ENCODE measurements at regions not wholly inside any gene's neighbourhood (a gene's known extent, or its start where the extent isn't known, plus 50 kb on each side); places are given as distances from the start of the nearest gene placed in this dataset.

DNA sequence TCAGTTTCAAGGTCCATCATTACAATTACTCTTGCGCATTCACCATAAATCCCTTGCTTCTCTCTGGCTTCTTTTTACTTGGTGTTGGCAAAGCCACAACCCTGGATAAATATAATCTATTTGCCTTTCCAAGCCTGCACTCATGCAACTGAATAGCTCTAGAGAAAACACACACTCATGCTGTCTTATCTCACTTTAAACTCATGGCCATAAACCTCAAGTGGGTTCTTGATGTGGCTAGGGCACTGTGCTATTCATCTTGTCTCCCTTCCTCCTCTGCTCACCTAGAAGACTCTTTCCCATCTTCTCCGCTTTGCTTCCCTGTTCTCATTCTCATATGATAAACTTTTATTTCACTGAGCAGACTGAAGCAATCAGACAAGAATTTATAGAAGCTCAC, 165.4 kb upstream of the MTPN start:
- no peaks in the 10 kb centered on the region for H3K79me1 ChIP-seq (ENCODE audit: low read depth in 1 of 2, low read length in 2 of 2)
- no peaks in the 10 kb centered on the region; the same call in 1 of the 2 replicates for H3K27me3 ChIP-seq (ENCODE audit: control insufficient read depth, insufficient read depth, low read length)
- H2AK9ac ChIP-seq (replicated peaks; ENCODE audit: low read depth, low read length, poor library complexity), result no peak overlapping the region
- H3K9ac ChIP-seq (ENCODE audit: low read depth, low read length), result no peak overlapping the region
- DNase-seq (no peak), ATAC-seq (ENCODE audit: low read depth) (no peak)
- no peak overlapping the region for H3K27ac ChIP-seq (ENCODE audit: insufficient read depth, low read length)
- intact Hi-C loops (cut with micrococcal nuclease) (no loop called here), in situ Hi-C loops (cut with MboI; ENCODE audit: low sequenced_read_pairs) (no loop called here), dilution Hi-C loops (cut with HindIII; ENCODE audit: low sequenced_read_pairs, unreplicated experiment) (no loop called here)
- H4K5ac ChIP-seq (ENCODE audit: low read depth, low read length), result no peak overlapping the region
- no peak overlapping the region for H3K4me3 ChIP-seq (ENCODE audit: insufficient read depth, low read depth, low read length)
- H4K8ac ChIP-seq (ENCODE audit: low read depth in 2 of 2, low read length in 2 of 2), result no peak overlapping the region
- H2BK120ac ChIP-seq (ENCODE audit: low read depth, low read length), result no peak overlapping the region
- H3K4ac ChIP-seq (ENCODE audit: low read depth, low read length), result no peak overlapping the region
- no peak overlapping the region for H2AFZ ChIP-seq (replicated peaks; ENCODE audit: low read length, poor library complexity)
- CTCF ChIA-PET, result no interaction called here
- POLR2A ChIA-PET (ENCODE audit: unreplicated experiment), result no interaction called here
- H3K23ac ChIP-seq (ENCODE audit: low read depth, low read length), result no peak overlapping the region
- 67% methylated on average over 1 of the region's 2 CpGs; no CpG with 5 or more reads in 1 of the 2 experiments for WGBS, 2 experiments (ENCODE audit: extremely low coverage in 2 of 2, insufficient read length in 1 of 2)
- H3K4me2 ChIP-seq (ENCODE audit: low read depth, low read length), result no peak overlapping the region
- H2BK20ac ChIP-seq (ENCODE audit: low read depth, low read length), result no peak overlapping the region
- H4K91ac ChIP-seq (ENCODE audit: insufficient read depth, low read depth, low read length), result no peak overlapping the region
- H3K9me3 ChIP-seq (ENCODE audit: control insufficient read depth, insufficient read depth, low read length), result no peaks in the 10 kb centered on the region
- no peak overlapping the region for H3K14ac ChIP-seq (replicated peaks; ENCODE audit: low read depth, low read length)
- H3K4me1 ChIP-seq (ENCODE audit: control insufficient read depth, insufficient read depth, low read length), result no peaks in the 10 kb centered on the region
- no peaks in the 10 kb centered on the region for H3K36me3 ChIP-seq (ENCODE audit: control insufficient read depth, insufficient read depth, low read length)
- H3K18ac ChIP-seq (ENCODE audit: low read depth, low read length), result no peak overlapping the region
- no peaks in the 10 kb centered on the region for H4K20me1 ChIP-seq (ENCODE audit: insufficient read depth, low read length)
- H2AK5ac ChIP-seq (ENCODE audit: low read depth, low read length), result no peak overlapping the region
- TF ChIP-seq CEBPB (IDR thresholded peaks at IDR 0.05; ENCODE audit: low read depth, low read length), result no peak
- TF ChIP-seq BHLHE40 (IDR thresholded peaks at IDR 0.05; ENCODE audit: low read depth, low read length), result no peak
- no peak for TF ChIP-seq RCOR1 (IDR thresholded peaks at IDR 0.05; ENCODE audit: insufficient replicate concordance, low read length)
- TF ChIP-seq MAZ (IDR thresholded peaks at IDR 0.05; ENCODE audit: borderline replicate concordance, low read depth, low read length), result no peak
- no peak for TF ChIP-seq RAD21 (IDR thresholded peaks at IDR 0.05; ENCODE audit: low read length)
- TF ChIP-seq SMC3 (IDR thresholded peaks at IDR 0.05; ENCODE audit: low read depth, low read length), result no peak
- no peak for TF ChIP-seq FOS (IDR thresholded peaks at IDR 0.05; ENCODE audit: low read depth, low read length)
- TF ChIP-seq, protein P1, sequence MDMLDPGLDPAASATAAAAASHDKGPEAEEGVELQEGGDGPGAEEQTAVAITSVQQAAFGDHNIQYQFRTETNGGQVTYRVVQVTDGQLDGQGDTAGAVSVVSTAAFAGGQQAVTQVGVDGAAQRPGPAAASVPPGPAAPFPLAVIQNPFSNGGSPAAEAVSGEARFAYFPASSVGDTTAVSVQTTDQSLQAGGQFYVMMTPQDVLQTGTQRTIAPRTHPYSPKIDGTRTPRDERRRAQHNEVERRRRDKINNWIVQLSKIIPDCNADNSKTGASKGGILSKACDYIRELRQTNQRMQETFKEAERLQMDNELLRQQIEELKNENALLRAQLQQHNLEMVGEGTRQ (IDR thresholded peaks at IDR 0.05; ENCODE audit: low read depth, low read length), result no peak
- no peak for TF ChIP-seq NFE2L2 (IDR thresholded peaks at IDR 0.05; ENCODE audit: low read depth, low read length)
- TF ChIP-seq, protein P2, sequence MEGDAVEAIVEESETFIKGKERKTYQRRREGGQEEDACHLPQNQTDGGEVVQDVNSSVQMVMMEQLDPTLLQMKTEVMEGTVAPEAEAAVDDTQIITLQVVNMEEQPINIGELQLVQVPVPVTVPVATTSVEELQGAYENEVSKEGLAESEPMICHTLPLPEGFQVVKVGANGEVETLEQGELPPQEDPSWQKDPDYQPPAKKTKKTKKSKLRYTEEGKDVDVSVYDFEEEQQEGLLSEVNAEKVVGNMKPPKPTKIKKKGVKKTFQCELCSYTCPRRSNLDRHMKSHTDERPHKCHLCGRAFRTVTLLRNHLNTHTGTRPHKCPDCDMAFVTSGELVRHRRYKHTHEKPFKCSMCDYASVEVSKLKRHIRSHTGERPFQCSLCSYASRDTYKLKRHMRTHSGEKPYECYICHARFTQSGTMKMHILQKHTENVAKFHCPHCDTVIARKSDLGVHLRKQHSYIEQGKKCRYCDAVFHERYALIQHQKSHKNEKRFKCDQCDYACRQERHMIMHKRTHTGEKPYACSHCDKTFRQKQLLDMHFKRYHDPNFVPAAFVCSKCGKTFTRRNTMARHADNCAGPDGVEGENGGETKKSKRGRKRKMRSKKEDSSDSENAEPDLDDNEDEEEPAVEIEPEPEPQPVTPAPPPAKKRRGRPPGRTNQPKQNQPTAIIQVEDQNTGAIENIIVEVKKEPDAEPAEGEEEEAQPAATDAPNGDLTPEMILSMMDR (conservative IDR thresholded peaks at IDR 0.05; ENCODE audit: low read depth, low read length), result no peak
- TF ChIP-seq CHD1 (IDR thresholded peaks at IDR 0.05; ENCODE audit: low read depth, low read length), result no peak
- TF ChIP-seq, protein P3, sequence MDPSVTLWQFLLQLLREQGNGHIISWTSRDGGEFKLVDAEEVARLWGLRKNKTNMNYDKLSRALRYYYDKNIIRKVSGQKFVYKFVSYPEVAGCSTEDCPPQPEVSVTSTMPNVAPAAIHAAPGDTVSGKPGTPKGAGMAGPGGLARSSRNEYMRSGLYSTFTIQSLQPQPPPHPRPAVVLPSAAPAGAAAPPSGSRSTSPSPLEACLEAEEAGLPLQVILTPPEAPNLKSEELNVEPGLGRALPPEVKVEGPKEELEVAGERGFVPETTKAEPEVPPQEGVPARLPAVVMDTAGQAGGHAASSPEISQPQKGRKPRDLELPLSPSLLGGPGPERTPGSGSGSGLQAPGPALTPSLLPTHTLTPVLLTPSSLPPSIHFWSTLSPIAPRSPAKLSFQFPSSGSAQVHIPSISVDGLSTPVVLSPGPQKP (IDR thresholded peaks at IDR 0.05; ENCODE audit: borderline replicate concordance, low read depth, low read length), result no peak
- TF ChIP-seq POLR2A (IDR thresholded peaks at IDR 0.05; ENCODE audit: low read depth, low read length), result no peak
- TF ChIP-seq MAFK (IDR thresholded peaks at IDR 0.05; ENCODE audit: low read depth, low read length), result no peak
- TF ChIP-seq MXI1 (IDR thresholded peaks at IDR 0.05; ENCODE audit: borderline replicate concordance, low read depth, low read length), result no peak
- H2BK15ac ChIP-seq (ENCODE audit: low read depth, low read length), result no peak overlapping the region
- no peak overlapping the region for H2BK5ac ChIP-seq (ENCODE audit: low read depth, low read length, poor library complexity, severe bottlenecking)
- H3K9me1 ChIP-seq (ENCODE audit: insufficient read depth, low read length), result no peaks in the 10 kb centered on the region
- no TSS peak for BruUV-seq (replicated peaks)
- H3K56ac ChIP-seq (ENCODE audit: extremely low read depth, insufficient read depth, low read length), result no peak overlapping the region
